MM.1S (cell line): ENCODE measurements at regions not wholly inside any gene's neighbourhood (a gene's known extent, or its start where the extent isn't known, plus 50 kb on each side); places are given as distances from the start of the nearest gene placed in this dataset.

Experiments used
- EZH2 ChIP-seq: fragments of 300-600 bp; sonication (generic); optimal IDR thresholded peaks from 2 replicates; pipeline ENCODE3; 2017; ENCODE audit warnings: low read depth, mild to moderate bottlenecking, antibody characterized with exemption, low read length, mixed read lengths
- TF ChIP-seq, protein P1 (sequence below): fragments of 300-600 bp; sonication (generic); IDR thresholded peaks from 2 replicates; pipeline ENCODE4 v1.5.1; 2016; ENCODE audit warnings: antibody characterized with exemption, low read length, mixed read lengths

DNA sequence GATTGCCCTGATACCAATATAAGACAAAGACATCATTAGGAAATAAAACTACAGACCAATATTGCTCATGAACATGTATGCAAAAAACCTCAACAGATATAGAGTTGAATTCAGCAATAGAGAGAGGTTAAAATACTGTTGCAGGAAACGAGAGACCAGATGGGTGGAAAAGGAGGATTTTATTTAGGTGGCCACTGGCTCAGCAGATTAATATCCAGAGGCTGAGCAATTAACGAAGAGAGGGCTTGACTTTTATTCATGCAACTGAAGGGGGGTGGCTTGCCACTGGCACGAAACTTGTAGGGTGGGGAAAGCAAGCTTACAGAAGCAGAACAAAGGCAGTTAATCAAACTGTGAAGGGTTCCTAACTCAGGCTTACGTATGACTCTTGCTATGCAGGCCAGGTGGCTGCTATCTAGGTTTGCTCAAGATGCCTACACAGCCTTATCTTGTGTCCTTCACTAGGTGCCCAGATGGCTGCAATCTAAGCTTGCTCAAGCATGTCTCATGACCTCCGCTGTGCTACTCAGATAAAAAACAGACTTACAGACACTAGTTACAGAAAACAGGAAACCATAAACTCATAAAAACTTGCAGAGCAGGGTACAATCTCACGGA lies 126.4 kb downstream of the MMUT start:
- TF ChIP-seq, protein P1, sequence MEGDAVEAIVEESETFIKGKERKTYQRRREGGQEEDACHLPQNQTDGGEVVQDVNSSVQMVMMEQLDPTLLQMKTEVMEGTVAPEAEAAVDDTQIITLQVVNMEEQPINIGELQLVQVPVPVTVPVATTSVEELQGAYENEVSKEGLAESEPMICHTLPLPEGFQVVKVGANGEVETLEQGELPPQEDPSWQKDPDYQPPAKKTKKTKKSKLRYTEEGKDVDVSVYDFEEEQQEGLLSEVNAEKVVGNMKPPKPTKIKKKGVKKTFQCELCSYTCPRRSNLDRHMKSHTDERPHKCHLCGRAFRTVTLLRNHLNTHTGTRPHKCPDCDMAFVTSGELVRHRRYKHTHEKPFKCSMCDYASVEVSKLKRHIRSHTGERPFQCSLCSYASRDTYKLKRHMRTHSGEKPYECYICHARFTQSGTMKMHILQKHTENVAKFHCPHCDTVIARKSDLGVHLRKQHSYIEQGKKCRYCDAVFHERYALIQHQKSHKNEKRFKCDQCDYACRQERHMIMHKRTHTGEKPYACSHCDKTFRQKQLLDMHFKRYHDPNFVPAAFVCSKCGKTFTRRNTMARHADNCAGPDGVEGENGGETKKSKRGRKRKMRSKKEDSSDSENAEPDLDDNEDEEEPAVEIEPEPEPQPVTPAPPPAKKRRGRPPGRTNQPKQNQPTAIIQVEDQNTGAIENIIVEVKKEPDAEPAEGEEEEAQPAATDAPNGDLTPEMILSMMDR, result no peak
- no peak for TF ChIP-seq EZH2
